Left renal cortex interstitium (tissue), 4 donors: ENCODE measurements at regions not wholly inside any gene's neighbourhood (a gene's known extent, or its start where the extent isn't known, plus 50 kb on each side); places are given as distances from the start of the nearest gene placed in this dataset.

Source experiments
- DNase-seq, 4 donors: peaks; one replicate each; pipeline ENCODE4 v3.0.0-alpha.2; 2013; ENCODE audit warnings: low read depth in 4 of 4, low spot score in 2 of 4, missing footprints in 1 of 4

GRCh38 chr1:115495111-115495510 is 146.7 kb upstream of the VANGL1 start:
- DNase-seq = no peak

- no peak for DNase-seq
These were observed 147.9 kb upstream of the VANGL1 start for GRCh38 chr1:115493834-115494233.

DNA sequence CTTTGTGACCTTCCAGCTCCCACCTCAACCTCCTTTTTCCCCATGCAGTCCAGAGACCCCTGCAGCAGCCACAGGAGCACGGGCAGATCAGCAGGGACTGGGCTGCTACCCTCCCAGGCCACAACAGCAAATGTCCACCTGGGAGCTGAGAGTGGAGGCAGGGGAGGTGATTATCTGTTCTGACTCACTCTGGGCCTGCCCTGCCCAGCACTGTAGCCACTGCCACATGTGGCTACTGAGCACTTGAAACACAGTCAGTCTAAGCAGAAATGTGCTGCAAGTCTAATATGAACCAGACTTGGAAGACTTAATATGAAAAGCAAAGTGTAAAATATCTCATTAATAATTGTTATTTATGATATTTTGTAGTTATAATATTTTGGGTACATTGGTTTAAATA is 148.9 kb upstream of the VANGL1 start:
- no peak for DNase-seq

GRCh38 chr1:115492019-115492595 is 149.7 kb upstream of the VANGL1 start:
- DNase-seq = no peak

- no peak for DNase-seq
These were observed 150.3 kb upstream of the VANGL1 start for GRCh38 chr1:115491298-115492018.

DNA sequence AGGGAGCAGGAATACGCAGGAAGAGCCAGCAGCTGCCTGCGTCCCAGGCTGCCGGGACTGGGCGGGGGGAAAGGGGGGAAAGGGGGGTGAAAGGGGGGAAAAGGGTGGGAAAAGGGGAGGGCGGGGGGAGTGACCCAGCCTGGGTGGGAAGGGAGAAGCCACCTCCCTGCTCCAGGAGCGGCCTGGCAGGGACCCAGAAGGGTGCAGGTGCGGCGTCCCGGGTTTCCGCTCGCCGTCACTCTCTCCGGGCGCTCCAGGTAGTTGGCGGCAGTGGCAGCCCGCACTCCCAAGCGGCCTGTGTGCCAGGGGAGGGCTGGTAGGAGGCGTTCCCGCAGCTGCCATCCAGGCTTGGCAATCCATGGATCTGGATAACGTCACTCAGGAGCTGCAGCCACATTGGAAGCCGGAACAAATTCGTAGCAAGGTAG is 141.0 kb upstream of the NGF start:
- no peak for DNase-seq

DNA sequence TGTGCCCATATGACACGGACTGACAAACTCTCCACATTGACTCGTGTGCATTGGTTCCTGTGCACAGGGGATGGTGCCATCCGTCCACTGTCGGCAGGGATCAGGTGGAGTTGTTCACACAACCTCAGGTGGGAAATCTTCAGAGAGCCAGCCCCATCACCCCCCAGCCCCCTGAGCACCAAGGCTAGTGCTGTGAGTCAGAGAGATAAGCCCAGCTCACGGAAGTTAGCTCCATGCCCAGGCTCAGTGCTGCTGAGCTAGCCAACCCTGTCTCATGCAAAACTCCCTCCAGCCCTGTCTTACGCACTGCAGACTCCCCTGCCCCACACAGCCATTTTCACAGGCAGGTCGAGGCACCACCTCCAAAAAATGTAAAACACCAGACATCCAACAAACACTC is 139.0 kb upstream of the NGF start:
- DNase-seq = no peak

DNA sequence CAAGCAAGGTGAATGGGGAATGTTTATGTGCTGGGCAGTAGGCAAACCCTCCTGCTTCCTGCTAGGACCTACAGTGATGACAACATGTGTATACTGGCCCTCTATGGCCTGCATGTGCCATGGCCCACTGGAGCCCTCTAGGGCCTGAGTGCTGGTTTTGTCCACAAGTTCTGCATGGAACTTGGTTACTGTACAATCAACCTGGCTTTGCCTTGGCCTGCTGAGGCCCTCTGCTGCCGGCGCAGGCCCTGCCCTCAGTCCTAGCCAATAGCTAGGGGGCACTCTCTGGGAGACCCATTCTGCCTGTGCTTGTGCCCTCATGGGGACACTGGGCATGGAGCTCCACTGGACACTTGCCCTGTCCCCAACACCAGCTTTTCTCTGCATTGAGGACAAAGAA is 138.6 kb upstream of the NGF start:
- DNase-seq = no peak

- no peak for DNase-seq
These were observed 137.9 kb upstream of the NGF start for GRCh38 chr1:115475901-115476300.

DNA sequence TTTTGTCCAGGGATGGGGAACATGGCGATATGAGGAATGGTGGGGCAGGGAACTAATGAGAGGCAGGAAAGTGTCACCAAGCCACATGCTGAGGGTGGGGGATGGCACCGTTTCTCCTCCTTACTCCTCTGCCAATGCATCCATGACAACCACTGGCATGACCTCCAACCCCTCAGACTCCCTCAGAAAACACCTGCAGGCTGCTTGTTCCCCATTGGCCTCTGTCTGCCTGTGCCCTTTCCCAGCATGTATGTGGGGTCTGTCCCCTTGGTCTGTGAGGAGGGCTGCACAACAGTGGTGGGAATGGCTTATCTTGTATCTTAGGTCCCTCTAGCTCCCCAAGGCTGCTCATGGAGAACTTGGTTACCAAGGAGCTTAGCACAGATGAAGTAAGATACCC is 137.2 kb upstream of the NGF start:
- DNase-seq = no peak

DNA sequence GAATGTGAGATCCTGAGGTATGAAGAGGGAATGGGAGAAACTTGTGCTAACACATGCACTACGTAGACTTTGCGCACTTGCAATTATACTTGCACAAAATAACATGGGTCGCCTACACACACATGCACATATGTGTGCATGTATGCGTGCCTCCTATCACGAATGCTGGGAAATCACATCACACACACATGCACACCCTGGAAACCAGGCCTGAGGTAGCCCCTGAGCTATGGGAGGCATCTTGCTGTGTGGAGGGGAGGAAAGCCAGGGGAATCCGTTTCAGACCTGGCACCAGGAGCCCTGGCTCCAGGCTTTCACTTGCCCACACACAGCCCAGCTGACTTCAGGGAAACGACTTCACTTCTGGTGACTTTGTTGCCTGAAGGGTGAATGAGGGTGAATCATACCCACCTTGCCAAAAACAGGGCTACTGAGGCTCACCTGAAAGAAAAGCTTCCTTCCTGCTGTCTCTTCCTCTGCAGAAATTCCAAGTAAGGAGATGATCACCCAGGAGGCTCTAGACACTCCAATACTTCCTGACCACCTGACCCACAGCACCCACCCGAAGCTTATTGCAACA is 136.0 kb upstream of the NGF start:
- DNase-seq = no peak

DNA sequence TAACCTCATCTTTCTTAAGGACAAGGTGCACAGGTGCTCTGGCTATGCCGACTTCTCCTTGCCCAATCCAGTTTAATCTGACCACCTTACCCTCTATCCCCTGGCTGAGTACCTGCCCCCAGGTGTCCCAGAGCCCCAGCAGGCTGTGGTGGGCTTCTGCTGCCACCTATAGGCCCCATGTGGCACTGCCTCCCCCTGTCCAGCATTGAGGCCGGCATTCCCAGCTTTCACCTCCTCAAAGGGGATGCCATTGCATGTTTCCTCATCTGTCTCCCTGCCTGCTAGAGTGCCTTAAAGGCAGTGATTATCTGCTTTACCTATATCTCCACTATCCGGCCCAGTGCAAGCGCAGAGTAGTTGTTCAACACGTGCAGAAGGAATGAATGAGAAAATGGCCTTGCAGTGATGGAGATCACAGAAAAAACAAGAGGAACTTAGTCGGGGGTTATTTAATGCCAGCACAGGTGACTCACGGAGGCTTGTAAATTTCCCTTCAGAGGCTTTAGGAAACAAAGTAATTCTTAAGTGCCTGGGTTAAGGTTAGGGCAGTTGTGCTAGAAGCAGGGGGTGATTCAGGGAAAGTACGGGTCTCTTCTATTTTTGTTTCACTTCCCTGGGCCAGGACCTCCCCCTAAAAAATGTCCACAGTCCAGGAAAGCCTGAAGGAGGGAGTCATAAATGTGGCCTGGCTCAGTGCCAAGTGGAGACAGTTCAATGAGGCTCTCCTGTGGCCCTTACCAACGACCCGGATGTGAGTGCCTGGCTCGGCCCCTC is 131.8 kb upstream of the NGF start:
- no peak for DNase-seq

DNA sequence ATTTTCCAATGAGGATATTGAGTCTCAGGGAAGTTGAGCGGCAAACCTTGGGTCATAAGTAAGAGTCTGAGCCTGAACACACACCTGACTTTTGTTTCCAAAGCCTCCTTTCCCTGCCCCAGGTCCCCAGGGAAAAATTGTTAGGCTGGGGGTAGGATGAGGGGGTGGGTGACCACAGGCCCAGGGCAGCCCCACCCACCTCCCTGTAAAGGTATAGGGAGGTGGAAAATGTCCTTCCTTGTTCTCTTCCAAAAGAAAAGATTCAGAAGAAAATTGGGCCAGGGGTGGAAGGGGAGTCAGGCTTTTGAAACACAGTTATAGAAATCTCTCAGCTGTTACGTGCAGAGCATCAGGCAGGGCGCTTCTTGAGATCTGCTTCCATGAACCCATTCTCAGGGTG is 129.7 kb upstream of the NGF start:
- DNase-seq = no peak

- DNase-seq = no peak
These were observed 129.1 kb upstream of the NGF start for GRCh38 chr1:115467196-115467595.

GRCh38 chr1:115466433-115466832 is 128.4 kb upstream of the NGF start:
- no peak for DNase-seq

DNA sequence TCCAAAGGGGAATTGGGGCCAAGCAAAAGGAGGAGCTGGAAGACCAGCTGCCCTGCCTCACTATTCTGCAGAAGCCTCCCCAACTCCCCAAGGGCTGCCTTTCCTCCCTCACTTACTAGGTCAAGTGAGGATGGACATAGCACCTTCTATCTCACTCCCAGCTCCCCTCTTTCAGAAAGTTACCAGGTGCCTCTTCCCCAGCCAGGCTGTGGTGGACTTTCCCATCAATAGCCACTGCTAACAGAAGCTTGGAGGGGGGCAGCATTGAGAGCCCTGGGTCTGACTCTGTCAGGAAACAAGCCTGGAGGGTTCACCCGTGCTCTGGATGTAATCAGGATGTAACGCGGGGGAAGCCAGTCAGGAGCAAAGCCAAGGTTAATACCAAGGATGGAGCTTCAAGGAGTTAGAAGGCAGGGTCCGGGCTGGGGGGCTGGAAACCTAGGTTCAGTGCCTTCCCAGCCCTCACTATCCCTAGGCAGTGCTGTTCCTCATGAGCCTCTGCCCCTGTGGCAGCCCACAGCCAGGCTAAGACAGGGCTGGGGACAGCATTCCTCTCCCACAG is 127.8 kb upstream of the NGF start:
- DNase-seq = no peak

- no peak for DNase-seq
These were observed 125.3 kb upstream of the NGF start for GRCh38 chr1:115463347-115463746.

GRCh38 chr1:115462566-115463076 is 124.6 kb upstream of the NGF start:
- no peak for DNase-seq

DNA sequence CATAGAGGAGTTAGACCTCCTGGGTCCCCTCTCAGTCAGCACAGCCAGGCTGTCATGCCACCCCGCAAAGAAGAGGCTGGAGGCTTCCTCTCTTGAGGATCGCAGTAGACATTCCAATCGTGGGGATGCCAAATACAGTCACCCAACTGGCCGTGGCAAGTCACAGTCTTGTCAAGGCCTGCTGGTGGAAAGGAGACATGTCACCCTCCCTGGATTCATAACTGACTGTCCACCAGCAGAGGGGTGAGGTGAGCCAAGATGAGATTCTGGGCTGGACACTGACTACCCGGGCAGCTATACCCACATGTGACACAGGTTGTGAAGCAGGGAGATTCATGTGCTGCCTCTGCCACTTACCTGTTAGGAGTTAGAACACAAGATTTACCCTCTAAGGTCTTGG is 123.5 kb upstream of the NGF start:
- DNase-seq = no peak

- no peak for DNase-seq
These were observed 121.1 kb upstream of the NGF start for GRCh38 chr1:115459161-115459560.
